GM18951 (cell line): ENCODE measurements at regions not wholly inside any gene's neighbourhood (a gene's known extent, or its start where the extent isn't known, plus 50 kb on each side); places are given as distances from the start of the nearest gene placed in this dataset.

ENCODE experiments used
- POLR2A ChIP-seq: IDR thresholded peaks from 4 replicates; pipeline ENCODE4 v1.6.1; 2011; ENCODE audit warnings: mild to moderate bottlenecking; ENCODE audit not compliant: insufficient read length, insufficient read depth; ENCODE audit errors: extremely low read depth
- in situ Hi-C: fragments of 300-500 bp; cut with MboI; formaldehyde crosslinking; loops from one replicate; pipeline ENCODE4 v1.12.0; 2022; ENCODE audit warnings: low sequenced_read_pairs, mixed read lengths, inconsistent platforms; ENCODE audit not compliant: unreplicated experiment

- in situ Hi-C loops, result no loop called here
- TF ChIP-seq POLR2A, result no peak
These were observed 175.0 kb upstream of the TLE3 start for GRCh38 chr15:70272565-70273355.

- in situ Hi-C loops, result no loop called here
- no peak for TF ChIP-seq POLR2A
These were observed 173.8 kb upstream of the TLE3 start for GRCh38 chr15:70271422-70272088.

GRCh38 chr15:70270752-70271111 lies 173.0 kb upstream of the TLE3 start:
- no peak for TF ChIP-seq POLR2A
- in situ Hi-C loops, result no loop called here

GRCh38 chr15:70269991-70270751 lies 172.5 kb upstream of the TLE3 start:
- no peak for TF ChIP-seq POLR2A
- in situ Hi-C loops, result no loop called here

- in situ Hi-C loops, result no loop called here
- TF ChIP-seq POLR2A, result no peak
These were observed 171.7 kb upstream of the TLE3 start for GRCh38 chr15:70269311-70269911.

GRCh38 chr15:70268698-70269251 lies 171.1 kb upstream of the TLE3 start:
- in situ Hi-C loops, result no loop called here
- TF ChIP-seq POLR2A, result no peak

GRCh38 chr15:70267879-70268278 lies 170.2 kb upstream of the TLE3 start:
- TF ChIP-seq POLR2A, result no peak
- in situ Hi-C loops, result no loop called here

GRCh38 chr15:70267306-70267705 lies 169.6 kb upstream of the TLE3 start:
- no peak for TF ChIP-seq POLR2A
- in situ Hi-C loops, result no loop called here

GRCh38 chr15:70266412-70267121 lies 168.8 kb upstream of the TLE3 start:
- no peak for TF ChIP-seq POLR2A
- in situ Hi-C loops, result no loop called here

GRCh38 chr15:70265986-70266385 lies 168.3 kb upstream of the TLE3 start:
- in situ Hi-C loops, result no loop called here
- TF ChIP-seq POLR2A, result no peak

GRCh38 chr15:70265466-70265978 lies 167.8 kb upstream of the TLE3 start:
- in situ Hi-C loops, result no loop called here
- TF ChIP-seq POLR2A, result no peak

- in situ Hi-C loops, result no loop called here
- TF ChIP-seq POLR2A, result no peak
These were observed 167.2 kb upstream of the TLE3 start for GRCh38 chr15:70264738-70265465.
